GM12865 (cell line): ENCODE measurements at regions not wholly inside any gene's neighbourhood (a gene's known extent, or its start where the extent isn't known, plus 50 kb on each side); places are given as distances from the start of the nearest gene placed in this dataset.
"Not testable (repeated sequence)": the region's sequence is repeated elsewhere in the genome, so short reads cannot be mapped to it uniquely, and the experiment has no call there.

Experiments
- DNase-seq: peaks from one replicate; pipeline ENCODE4 v3.0.0; 2010; ENCODE audit warnings: low read depth
- H3K4me3 ChIP-seq: 2 replicates; pipeline ENCODE4 v1.5.1; 2011; ENCODE audit warnings: mild to moderate bottlenecking, low read depth, low read length, control low read depth
- TF ChIP-seq, protein P1 (sequence below): IDR thresholded peaks from 2 replicates; pipeline ENCODE4 v1.5.1; 2011; ENCODE audit warnings: low read length, control low read depth, low read depth, inconsistent platforms; ENCODE audit not compliant: insufficient read depth; ENCODE audit errors: missing control alignments

DNA sequence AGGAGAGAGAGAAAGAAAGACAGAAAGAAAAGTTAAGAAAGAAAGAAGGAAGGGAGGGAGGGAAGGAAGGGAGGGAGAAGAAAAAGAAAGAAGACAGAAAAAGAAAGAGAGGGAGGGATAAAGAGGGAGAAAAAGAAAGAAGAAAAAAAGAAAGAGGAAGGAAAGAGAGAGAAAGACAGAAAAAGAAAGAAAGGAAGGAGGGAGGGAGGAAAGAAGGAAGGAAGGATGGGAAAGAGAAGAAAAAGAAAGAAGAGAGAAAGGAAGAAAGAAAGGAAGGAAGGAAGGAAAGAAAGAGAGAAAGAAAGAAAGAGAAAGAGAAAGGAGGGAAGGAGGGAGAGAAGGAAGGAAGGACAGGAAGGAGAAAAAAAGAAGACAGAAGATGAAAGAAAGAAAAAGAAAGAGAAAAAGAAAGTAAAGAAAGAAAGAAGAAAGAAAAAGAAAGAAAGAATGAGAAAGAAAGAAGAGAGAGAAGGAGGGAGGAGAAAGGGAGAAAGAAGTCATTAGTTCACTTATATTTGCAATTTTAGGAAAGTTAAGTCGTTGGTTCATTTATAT lies 567.2 kb upstream of the CBLB start:
- no peak for DNase-seq
- TF ChIP-seq, protein P1, sequence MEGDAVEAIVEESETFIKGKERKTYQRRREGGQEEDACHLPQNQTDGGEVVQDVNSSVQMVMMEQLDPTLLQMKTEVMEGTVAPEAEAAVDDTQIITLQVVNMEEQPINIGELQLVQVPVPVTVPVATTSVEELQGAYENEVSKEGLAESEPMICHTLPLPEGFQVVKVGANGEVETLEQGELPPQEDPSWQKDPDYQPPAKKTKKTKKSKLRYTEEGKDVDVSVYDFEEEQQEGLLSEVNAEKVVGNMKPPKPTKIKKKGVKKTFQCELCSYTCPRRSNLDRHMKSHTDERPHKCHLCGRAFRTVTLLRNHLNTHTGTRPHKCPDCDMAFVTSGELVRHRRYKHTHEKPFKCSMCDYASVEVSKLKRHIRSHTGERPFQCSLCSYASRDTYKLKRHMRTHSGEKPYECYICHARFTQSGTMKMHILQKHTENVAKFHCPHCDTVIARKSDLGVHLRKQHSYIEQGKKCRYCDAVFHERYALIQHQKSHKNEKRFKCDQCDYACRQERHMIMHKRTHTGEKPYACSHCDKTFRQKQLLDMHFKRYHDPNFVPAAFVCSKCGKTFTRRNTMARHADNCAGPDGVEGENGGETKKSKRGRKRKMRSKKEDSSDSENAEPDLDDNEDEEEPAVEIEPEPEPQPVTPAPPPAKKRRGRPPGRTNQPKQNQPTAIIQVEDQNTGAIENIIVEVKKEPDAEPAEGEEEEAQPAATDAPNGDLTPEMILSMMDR = no peak
- no peak overlapping the region for H3K4me3 ChIP-seq

DNA sequence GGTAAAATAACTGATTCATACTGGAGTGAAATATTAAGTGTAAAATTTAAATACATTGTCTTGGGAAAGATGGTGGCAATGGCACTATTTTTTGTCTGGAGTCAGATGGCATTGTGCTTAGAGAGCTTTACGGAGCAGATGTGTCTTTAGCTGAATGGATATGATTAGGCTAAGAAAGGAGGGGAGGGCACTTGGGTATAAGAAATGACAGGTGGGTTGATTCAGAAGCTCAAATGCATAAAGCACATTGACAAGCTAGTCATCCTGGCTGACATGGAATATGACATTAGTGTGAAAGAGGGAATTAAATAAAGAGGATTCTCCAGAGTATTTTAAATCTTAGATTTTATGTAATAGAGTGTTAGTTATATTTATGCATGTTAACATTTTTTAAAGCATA lies 570.1 kb upstream of the CBLB start:
- no peak overlapping the region for H3K4me3 ChIP-seq
- TF ChIP-seq, protein P1 = no peak
- no peak for DNase-seq

DNA sequence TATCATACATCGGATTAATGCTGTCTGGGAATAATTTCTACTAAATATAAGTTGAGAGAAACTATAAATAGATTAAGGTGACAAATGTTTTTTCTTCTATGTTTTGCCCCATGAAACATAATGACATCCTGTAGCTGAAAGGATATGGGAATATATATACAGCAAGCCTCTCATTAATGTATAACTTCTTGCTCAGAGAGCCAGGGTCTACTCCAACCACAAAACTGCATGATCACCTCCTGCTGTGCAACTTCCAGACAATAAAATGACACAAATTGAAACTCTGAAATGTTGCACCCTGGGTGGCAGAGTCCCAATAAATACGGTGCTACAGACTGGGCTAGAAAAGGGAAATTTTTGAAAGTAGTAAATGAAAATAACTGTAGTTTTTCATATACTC lies 571.9 kb upstream of the CBLB start:
- TF ChIP-seq, protein P1 = no peak
- no peak overlapping the region for H3K4me3 ChIP-seq
- no peak for DNase-seq

DNA sequence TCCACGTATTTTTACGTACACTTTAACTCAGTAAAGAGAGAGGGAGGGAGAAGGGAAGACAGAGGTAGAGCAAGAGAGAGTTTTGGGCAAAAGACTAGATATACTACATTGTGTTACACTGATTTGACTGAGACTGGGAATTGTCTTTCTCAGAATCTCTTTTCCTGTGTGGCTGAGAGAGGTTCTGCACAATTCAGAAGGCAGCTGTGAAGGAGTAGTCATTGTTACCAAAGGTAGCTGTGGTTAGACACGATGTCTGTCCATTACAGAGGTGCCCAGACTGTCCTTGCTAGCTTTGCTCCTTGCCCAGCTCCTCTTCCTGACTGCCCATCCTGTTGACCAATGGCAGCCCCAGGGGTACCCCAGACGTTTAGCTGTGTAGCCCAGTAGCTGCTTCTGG lies 577.5 kb upstream of the CBLB start:
- no peak overlapping the region for H3K4me3 ChIP-seq
- TF ChIP-seq, protein P1 = no peak
- no peak for DNase-seq

DNA sequence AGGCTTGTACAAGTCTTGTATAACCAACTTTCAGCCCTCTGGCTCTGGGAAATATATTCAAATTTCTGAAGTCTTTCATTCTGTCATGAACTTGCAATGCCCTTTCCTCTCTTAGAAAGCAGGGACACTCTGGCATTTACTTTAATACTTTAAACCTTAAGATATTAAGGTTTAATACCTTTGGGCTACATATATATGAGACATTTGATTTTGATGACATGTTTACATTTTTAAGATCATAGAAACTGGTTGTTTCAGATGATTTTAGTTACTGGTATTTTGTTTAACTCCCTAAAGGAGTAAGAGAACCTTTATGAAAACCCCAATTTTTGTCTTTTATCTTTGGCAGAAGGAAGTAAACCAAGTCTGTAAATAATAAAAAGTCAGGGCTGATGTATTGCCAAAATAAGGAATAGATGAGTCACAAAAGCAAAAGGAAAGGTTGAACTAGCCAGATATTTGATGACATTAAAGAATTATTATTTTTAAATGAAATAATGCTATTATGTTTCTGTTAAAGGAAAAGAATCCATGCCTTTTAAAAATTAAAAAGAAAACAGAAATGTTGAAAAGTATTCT lies 579.0 kb upstream of the CBLB start:
- no peak overlapping the region for H3K4me3 ChIP-seq
- TF ChIP-seq, protein P1 = no peak
- no peak for DNase-seq

DNA sequence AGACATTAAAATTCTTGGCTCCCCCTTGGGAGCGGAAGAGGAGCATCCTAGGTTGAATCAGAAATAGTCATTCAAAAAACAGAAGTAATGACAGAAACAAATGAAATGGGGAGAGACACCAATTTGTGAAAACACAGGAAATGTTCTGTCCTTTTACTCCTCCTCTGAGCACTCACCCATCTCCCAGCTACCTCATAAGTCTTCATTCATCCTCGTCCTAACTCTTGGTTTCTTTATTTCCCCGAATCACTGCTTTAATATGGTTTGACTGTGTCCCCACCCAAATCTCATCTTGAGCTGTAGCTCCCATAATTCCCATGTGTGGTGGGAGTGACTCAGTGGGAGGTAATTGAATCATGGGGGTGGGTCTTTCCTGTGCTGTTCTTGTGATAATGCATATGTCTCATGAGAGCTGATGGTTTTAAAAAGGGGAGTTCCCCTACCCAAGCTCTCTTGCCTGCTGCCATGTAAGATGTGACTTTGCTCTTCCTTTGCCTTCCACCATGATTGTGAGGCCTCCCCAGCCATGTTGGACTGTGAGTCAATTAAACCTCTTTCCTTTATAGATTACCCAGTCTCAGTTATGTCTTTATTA lies 579.7 kb upstream of the CBLB start:
- DNase-seq, H3K4me3 ChIP-seq: not testable (repeated sequence)

DNA sequence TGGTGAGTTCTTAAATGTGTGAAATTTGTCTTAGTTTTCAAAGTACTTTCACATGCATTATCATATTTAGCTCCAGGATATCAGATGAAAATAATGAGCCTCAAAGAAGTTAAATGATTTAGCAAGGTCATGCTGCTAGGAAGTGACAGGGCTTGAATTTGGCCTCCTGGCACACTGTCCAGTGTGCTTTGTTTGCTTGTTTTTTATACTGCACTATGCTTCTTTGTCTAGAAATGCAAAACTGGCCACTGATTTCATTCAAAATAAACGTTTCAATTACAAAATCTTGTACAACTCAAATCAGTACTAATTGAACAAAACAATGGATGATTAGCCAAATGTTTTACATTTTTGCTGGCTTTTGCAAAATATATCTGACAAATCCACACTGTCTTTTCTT lies 583.3 kb upstream of the CBLB start:
- TF ChIP-seq, protein P1 = no peak
- no peak overlapping the region for H3K4me3 ChIP-seq
- DNase-seq = no peak
